ENCODE measurements at regions not wholly inside any gene's neighbourhood (a gene's known extent, or its start where the extent isn't known, plus 50 kb on each side); places are given as distances from the start of the nearest gene placed in this dataset.

- Histone ChIP-seq H3K9me3 (no peaks in the 10 kb centered on the region), H3K27me3 (replicated peaks; ENCODE audit: insufficient read depth) (no peaks in the 10 kb centered on the region), H3K4me3 (no peak overlapping the region), H3K27ac (no peak overlapping the region), H3K4me1 (ENCODE audit: control insufficient read depth in 1 of 2, low read depth in 2 of 2) (no peaks in the 10 kb centered on the region), H3K36me3 (no peaks in the 10 kb centered on the region)
- TF ChIP-seq CTCF (IDR thresholded peaks at IDR 0.05), result no peak
- DNase-seq (ENCODE audit: low spot score) (no peak), ATAC-seq (ENCODE audit: insufficient number of reproducible peaks, low FRiP score, low read depth) (no peak)
Measured at GRCh38 chr11:46223252-46223513, 54.3 kb upstream of the CREB3L1 start.

- H3K27me3 ChIP-seq (replicated peaks; ENCODE audit: insufficient read depth), result no peaks in the 10 kb centered on the region
- no peaks in the 10 kb centered on the region for H3K4me1 ChIP-seq (ENCODE audit: control insufficient read depth in 1 of 2, low read depth in 2 of 2)
- no peak for TF ChIP-seq CTCF (IDR thresholded peaks at IDR 0.05)
- no peak overlapping the region for H3K4me3 ChIP-seq
- DNase-seq (ENCODE audit: low spot score) (no peak), ATAC-seq (ENCODE audit: insufficient number of reproducible peaks, low FRiP score, low read depth) (no peak)
- no peaks in the 10 kb centered on the region for H3K36me3 ChIP-seq
- no peak overlapping the region for H3K27ac ChIP-seq
- H3K9me3 ChIP-seq, result no peaks in the 10 kb centered on the region
Measured at GRCh38 chr11:46222490-46223251, 54.8 kb upstream of the CREB3L1 start.

DNA sequence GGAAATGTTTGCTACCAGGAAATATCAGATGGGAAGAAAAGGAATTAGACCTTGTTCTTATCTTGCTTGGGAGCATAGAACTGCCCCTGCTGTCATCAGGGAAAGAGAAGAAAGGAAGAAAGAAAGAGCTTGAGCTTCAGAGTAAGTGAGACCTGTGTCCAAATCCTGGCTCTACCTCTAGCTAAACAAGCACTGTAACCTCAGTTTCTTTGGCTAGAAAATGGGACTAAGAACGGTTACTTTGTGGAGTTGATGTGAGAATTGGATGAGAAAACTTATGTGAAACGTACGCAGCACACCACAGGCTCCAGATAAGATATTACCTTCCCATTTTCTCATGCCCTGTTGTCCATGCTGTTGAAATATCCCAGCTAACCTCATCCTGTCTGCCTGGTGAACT lies 57.1 kb upstream of the CREB3L1 start:
- Histone ChIP-seq H3K4me3 (no peak overlapping the region), H3K27ac (no peak overlapping the region), H3K36me3 (no peaks in the 10 kb centered on the region), H3K27me3 (replicated peaks; ENCODE audit: insufficient read depth) (no peaks in the 10 kb centered on the region), H3K4me1 (ENCODE audit: control insufficient read depth in 1 of 2, low read depth in 2 of 2) (no peaks in the 10 kb centered on the region), H3K9me3 (no peaks in the 10 kb centered on the region)
- no peak for TF ChIP-seq CTCF (IDR thresholded peaks at IDR 0.05)
- DNase-seq (ENCODE audit: low spot score) (no peak), ATAC-seq (ENCODE audit: insufficient number of reproducible peaks, low FRiP score, low read depth) (no peak)

DNA sequence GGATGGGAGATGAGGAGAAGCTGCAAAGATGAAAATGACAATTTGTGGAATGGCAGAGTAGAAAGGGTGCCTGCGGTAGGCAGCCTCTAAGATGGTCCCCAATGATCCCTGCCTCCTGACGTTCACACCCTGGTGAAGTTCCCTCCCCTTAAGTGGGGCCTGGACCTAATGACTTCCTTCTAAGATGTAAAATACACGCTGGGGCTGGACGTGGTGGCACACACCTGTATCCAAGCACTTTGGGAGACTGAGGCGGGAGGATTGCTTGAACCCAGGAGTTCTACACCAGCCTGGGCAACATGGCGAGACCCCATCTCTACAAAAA lies 60.7 kb upstream of the CREB3L1 start:
- no peak overlapping the region for H3K4me3 ChIP-seq
- no peaks in the 10 kb centered on the region for H3K27me3 ChIP-seq (replicated peaks; ENCODE audit: insufficient read depth)
- H3K27ac ChIP-seq, result no peak overlapping the region
- H3K4me1 ChIP-seq (ENCODE audit: control insufficient read depth in 1 of 2, low read depth in 2 of 2), result no peaks in the 10 kb centered on the region
- no peaks in the 10 kb centered on the region for H3K36me3 ChIP-seq
- no peak for DNase-seq (ENCODE audit: low spot score)
- no peaks in the 10 kb centered on the region for H3K9me3 ChIP-seq
- ATAC-seq (ENCODE audit: insufficient number of reproducible peaks, low FRiP score, low read depth), result no peak
- TF ChIP-seq CTCF (IDR thresholded peaks at IDR 0.05), result no peak

DNA sequence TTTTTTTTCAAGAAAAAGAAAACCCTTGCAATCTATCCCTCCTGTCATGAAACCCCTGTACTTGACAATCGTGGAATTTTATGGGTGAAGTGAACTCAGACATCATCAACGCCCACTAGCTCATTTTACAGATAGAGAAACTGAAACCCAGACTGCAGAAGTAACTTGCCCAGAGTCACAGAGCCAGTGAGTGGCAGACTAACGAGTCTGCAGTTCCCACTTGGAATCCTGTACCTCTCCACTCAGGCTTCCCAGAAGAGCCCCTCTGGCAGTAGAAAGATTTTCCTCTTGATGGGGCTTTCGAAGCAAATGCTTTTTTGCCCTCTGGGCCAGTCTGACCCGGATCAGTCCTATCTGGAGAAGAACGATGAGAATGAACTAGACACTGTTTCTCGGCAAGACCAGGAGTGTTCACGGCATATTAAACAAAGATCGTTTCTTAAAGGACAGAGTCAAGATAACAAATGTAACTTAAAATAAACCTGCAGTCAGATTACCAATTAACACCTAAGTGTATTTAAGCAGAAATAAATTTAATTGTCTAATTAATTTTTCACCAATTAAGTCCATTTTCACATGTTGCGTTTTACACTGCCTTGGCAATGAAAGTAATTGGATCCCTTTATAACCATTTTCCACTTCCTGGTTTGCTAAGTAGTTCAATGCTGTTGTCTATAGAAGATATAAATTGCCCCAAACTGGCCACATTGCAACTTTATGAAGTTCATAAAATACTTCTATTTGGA lies 61.3 kb upstream of the CREB3L1 start:
- no peak for TF ChIP-seq CTCF (IDR thresholded peaks at IDR 0.05)
- Histone ChIP-seq H3K27me3 (replicated peaks; ENCODE audit: insufficient read depth) (no peaks in the 10 kb centered on the region), H3K36me3 (no peaks in the 10 kb centered on the region), H3K27ac (no peak overlapping the region), H3K4me1 (ENCODE audit: control insufficient read depth in 1 of 2, low read depth in 2 of 2) (no peaks in the 10 kb centered on the region), H3K9me3 (no peaks in the 10 kb centered on the region), H3K4me3 (peak overlapping the region; percentile 47)
- ATAC-seq (ENCODE audit: insufficient number of reproducible peaks, low FRiP score, low read depth) (no peak), DNase-seq (ENCODE audit: low spot score) (no peak)
